ENCODE measurements at regions not wholly inside any gene's neighbourhood (a gene's known extent, or its start where the extent isn't known, plus 50 kb on each side); places are given as distances from the start of the nearest gene placed in this dataset.

GRCh38 chr6:165847407-165848085 lies 184.5 kb upstream of the PDE10A start:
- no peak for TF ChIP-seq CTCF (conservative IDR thresholded peaks at IDR 0.05; ENCODE audit: low read depth, low read length)
- no peak for DNase-seq (ENCODE audit: low read depth)
- H3K4me3 ChIP-seq (ENCODE audit: low read length), result no peak overlapping the region

- DNase-seq (ENCODE audit: low read depth), result no peak
- no peak for TF ChIP-seq CTCF (conservative IDR thresholded peaks at IDR 0.05; ENCODE audit: low read depth, low read length)
- no peak overlapping the region for H3K4me3 ChIP-seq (ENCODE audit: low read length)
Measured at GRCh38 chr6:165846123-165846966, 183.3 kb upstream of the PDE10A start.

- no peak for TF ChIP-seq CTCF (conservative IDR thresholded peaks at IDR 0.05; ENCODE audit: low read depth, low read length)
- no peak overlapping the region for H3K4me3 ChIP-seq (ENCODE audit: low read length)
- DNase-seq (ENCODE audit: low read depth), result no peak
Measured at GRCh38 chr6:165845493-165845892, 182.5 kb upstream of the PDE10A start.

GRCh38 chr6:165844801-165845364 lies 181.8 kb upstream of the PDE10A start:
- no peak for DNase-seq (ENCODE audit: low read depth)
- no peak overlapping the region for H3K4me3 ChIP-seq (ENCODE audit: low read length)
- no peak for TF ChIP-seq CTCF (conservative IDR thresholded peaks at IDR 0.05; ENCODE audit: low read depth, low read length)

GRCh38 chr6:165844232-165844631 lies 181.2 kb upstream of the PDE10A start:
- no peak for DNase-seq (ENCODE audit: low read depth)
- TF ChIP-seq CTCF (conservative IDR thresholded peaks at IDR 0.05; ENCODE audit: low read depth, low read length), result no peak

GRCh38 chr6:165843568-165844113 lies 180.6 kb upstream of the PDE10A start:
- no peak overlapping the region for H3K4me3 ChIP-seq (ENCODE audit: low read length)
- no peak for TF ChIP-seq CTCF (conservative IDR thresholded peaks at IDR 0.05; ENCODE audit: low read depth, low read length)
- DNase-seq (ENCODE audit: low read depth), result no peak

More at GRCh38 chr6:165844232-165844631, 181.2 kb upstream of the PDE10A start:
- no peak overlapping the region for H3K4me3 ChIP-seq (ENCODE audit: low read length)

All from retinal pigment epithelial cell (primary cell).